Neural crest cell (in vitro differentiated cells): ENCODE measurements at regions not wholly inside any gene's neighbourhood (a gene's known extent, or its start where the extent isn't known, plus 50 kb on each side); places are given as distances from the start of the nearest gene placed in this dataset.
A peak's percentile ranks its signal among the peaks of the same experiment; 100 is the strongest.

ENCODE experiments used
- DNase-seq: peaks from one replicate; pipeline ENCODE4 v3.0.0; 2021; ENCODE audit warnings: low read depth, mixed read lengths, low spot score
- H3K27ac Mint-ChIP-seq: one replicate; pipeline ENCODE4 v1.8.0; 2021; ENCODE audit warnings: mild to moderate bottlenecking, mixed read lengths; ENCODE audit not compliant: unreplicated experiment
- H3K27me3 Mint-ChIP-seq: 2 replicates; pipeline ENCODE4 v1.8.0; 2021; ENCODE audit warnings: low read depth, mild to moderate bottlenecking, mixed read lengths
- H3K36me3 Mint-ChIP-seq: 2 replicates; pipeline ENCODE4 v1.8.0; 2021; ENCODE audit warnings: low read depth, mild to moderate bottlenecking, mixed read lengths
- H3K4me1 Mint-ChIP-seq: 2 replicates; pipeline ENCODE4 v1.8.0; 2021; ENCODE audit warnings: mixed read lengths
- H3K4me3 Mint-ChIP-seq: one replicate; pipeline ENCODE4 v1.8.0; 2021; ENCODE audit warnings: mild to moderate bottlenecking, mixed read lengths
- H3K9me3 Mint-ChIP-seq: 2 replicates; pipeline ENCODE4 v1.8.0; 2021; ENCODE audit warnings: mixed read lengths
- CTCF ChIP-seq: fragments of 200-600 bp; sonication (generic); conservative IDR thresholded peaks from 2 replicates; pipeline ENCODE4 v1.5.0; 2021; ENCODE audit warnings: antibody characterized with exemption, mild to moderate bottlenecking

DNA sequence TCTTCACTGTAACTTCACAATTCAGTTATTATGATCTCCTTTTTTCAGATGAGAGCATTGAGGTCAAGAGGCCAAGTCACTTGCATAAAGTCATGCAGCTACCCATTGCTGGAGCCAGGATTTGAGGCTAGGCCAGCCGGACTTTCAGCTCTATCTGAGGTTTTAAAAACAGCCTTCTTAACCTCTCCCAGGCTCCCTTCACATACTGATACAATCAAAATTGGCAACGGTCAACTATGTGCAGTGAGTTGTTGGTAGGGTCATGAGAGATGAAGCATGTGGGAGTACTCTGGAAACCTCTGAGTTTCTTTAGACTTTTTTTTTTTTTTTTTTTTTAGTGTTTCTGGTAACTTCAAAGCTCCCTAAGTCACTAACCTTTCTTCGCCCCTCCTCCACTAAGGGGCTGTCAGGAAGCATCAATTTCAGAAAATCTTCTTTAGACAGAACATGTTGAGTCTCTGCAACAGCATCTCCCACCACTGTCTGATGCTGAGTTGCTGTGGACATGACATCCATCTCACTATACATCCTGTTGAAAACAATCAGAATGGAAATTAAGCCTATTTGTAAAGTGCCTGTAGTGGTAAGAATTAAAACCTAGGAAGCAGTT is 201.8 kb downstream of the SIPA1L2 start:
- Mint-ChIP-seq H3K36me3 (peaks cover 16% of the 10 kb centered on the region), H3K27me3 (no peaks in the 10 kb centered on the region), H3K27ac (peak overlapping the region; percentile 57), H3K9me3 (no peaks in the 10 kb centered on the region), H3K4me3 (no peak overlapping the region), H3K4me1 (peaks cover 24% of the 10 kb centered on the region)
- no peak for DNase-seq
- TF ChIP-seq CTCF: no peak

DNA sequence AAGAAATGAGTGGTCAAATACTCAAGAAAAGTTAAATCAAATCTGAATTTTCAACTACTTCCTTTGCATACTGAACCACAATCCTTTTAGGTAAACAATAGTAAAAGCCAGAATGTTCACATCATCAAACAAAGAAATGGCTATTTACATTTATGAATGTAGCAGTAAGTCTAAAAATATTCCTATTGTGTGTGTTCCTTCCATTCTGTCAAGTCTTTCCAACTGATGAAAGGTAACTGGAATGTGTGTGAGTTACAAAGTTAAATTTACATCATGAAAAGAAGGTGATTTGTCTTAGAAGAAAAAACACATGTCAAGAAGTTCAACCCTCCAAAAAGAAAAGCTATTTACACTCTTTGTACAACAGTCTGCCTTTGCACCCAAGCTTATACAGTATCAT is 203.1 kb downstream of the SIPA1L2 start:
- Mint-ChIP-seq H3K27ac (no peak overlapping the region), H3K27me3 (no peaks in the 10 kb centered on the region), H3K9me3 (no peaks in the 10 kb centered on the region), H3K4me1 (peaks cover 24% of the 10 kb centered on the region), H3K4me3 (no peak overlapping the region), H3K36me3 (peaks cover 19% of the 10 kb centered on the region)
- no peak for TF ChIP-seq CTCF
- no peak for DNase-seq

DNA sequence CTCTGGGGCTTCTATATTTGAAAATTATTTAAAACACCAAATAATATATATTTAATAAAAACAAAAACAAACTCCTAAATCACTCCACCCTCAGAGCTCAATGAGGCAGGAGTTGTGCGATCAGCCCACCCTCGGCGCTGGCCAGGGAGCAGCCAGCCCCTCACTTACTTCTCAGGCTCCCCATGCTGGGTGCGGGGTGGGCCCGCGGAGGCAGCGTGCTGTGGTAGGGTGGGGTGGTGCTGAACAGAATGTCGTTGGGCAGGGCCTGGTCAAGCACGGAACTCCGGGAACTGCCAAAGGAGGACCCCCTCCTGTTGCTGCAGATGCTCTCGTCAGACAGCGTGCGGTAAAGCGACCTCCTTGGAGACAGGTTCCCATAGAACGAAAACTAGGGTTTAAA is 204.5 kb downstream of the SIPA1L2 start:
- H3K27ac Mint-ChIP-seq: peak overlapping the region; percentile 90
- H3K4me3 Mint-ChIP-seq: no peak overlapping the region
- H3K4me1 Mint-ChIP-seq: peaks cover 24% of the 10 kb centered on the region
- H3K27me3 Mint-ChIP-seq: no peaks in the 10 kb centered on the region
- H3K36me3 Mint-ChIP-seq: peaks cover 21% of the 10 kb centered on the region
- no peak for DNase-seq
- H3K9me3 Mint-ChIP-seq: no peaks in the 10 kb centered on the region
- TF ChIP-seq CTCF: no peak

GRCh38 chr1:232423591-232423990 is 206.3 kb downstream of the SIPA1L2 start:
- TF ChIP-seq CTCF: no peak
- H3K27me3 Mint-ChIP-seq: no peaks in the 10 kb centered on the region
- H3K4me1 Mint-ChIP-seq: peaks cover 14% of the 10 kb centered on the region
- peaks cover 32% of the 10 kb centered on the region for H3K36me3 Mint-ChIP-seq
- DNase-seq: no peak
- H3K9me3 Mint-ChIP-seq: peaks cover 3% of the 10 kb centered on the region
- H3K4me3 Mint-ChIP-seq: no peak overlapping the region
- no peak overlapping the region for H3K27ac Mint-ChIP-seq

GRCh38 chr1:232422898-232423297 is 207.0 kb downstream of the SIPA1L2 start:
- H3K9me3 Mint-ChIP-seq: peaks cover 3% of the 10 kb centered on the region

More at GRCh38 chr1:232422898-232423297, 207.0 kb downstream of the SIPA1L2 start:
- H3K27me3 Mint-ChIP-seq: no peaks in the 10 kb centered on the region
- H3K27ac Mint-ChIP-seq: no peak overlapping the region
- DNase-seq: no peak
- TF ChIP-seq CTCF: no peak
- H3K4me1 Mint-ChIP-seq: peaks cover 10% of the 10 kb centered on the region
- H3K4me3 Mint-ChIP-seq: no peak overlapping the region
- peaks cover 34% of the 10 kb centered on the region for H3K36me3 Mint-ChIP-seq
